H1 (cell line): ENCODE measurements at regions not wholly inside any gene's neighbourhood (a gene's known extent, or its start where the extent isn't known, plus 50 kb on each side); places are given as distances from the start of the nearest gene placed in this dataset.

ENCODE experiments used
- CTCF ChIA-PET: fragments of 300-600 bp; sonication (Branson Sonifier 250); formaldehyde crosslinking; loops from one replicate; lab custom pipeline; 2021; ENCODE audit not compliant: partially characterized antibody; lab: Charles Lee
- POLR2A ChIA-PET: fragments of 300-600 bp; sonication (Branson Sonifier 250); formaldehyde crosslinking; loops from one replicate; lab custom pipeline; 2021; ENCODE audit warnings: inconsistent platforms; ENCODE audit not compliant: partially characterized antibody; lab: Charles Lee
- DNase-seq, 2 experiments: peaks; one replicate each; pipeline versions ENCODE4 v3.0.0 to v3.0.0-alpha.2; 2010 to 2022; ENCODE audit warnings: low spot score in 2 of 2, low read depth in 1 of 2, mixed read lengths in 1 of 2
- FAIRE-seq: peaks from 2 replicates; lab custom pipeline; 2011; peaks lifted over from hg19 to GRCh38; lab: Jason Lieb, UNC
- H2AFZ ChIP-seq: 2 replicates; pipeline ENCODE4 v1.8.1; 2012; ENCODE audit warnings: low read length, inconsistent platforms
- H2AK5ac ChIP-seq: 2 replicates; pipeline ENCODE4 v1.6.1; 2013; ENCODE audit warnings: low read depth, low read length
- H2BK120ac ChIP-seq: replicated peaks from 2 replicates; pipeline ENCODE3; 2013; ENCODE audit warnings: low read depth, low read length, inconsistent platforms
- H2BK12ac ChIP-seq: 2 replicates; pipeline ENCODE4 v1.6.1; 2013; ENCODE audit warnings: low read depth, low read length
- H2BK15ac ChIP-seq: 2 replicates; pipeline ENCODE4 v1.6.1; 2013; ENCODE audit warnings: low read length
- H2BK20ac ChIP-seq: 2 replicates; pipeline ENCODE4 v1.6.1; 2013; ENCODE audit warnings: low read length
- H2BK5ac ChIP-seq: 2 replicates; pipeline ENCODE4 v1.6.1; 2013; ENCODE audit warnings: low read depth, low read length
- H3K14ac ChIP-seq: 2 replicates; pipeline ENCODE4 v1.6.1; 2013; ENCODE audit warnings: inconsistent platforms; ENCODE audit not compliant: insufficient read length
- H3K18ac ChIP-seq: 2 replicates; pipeline ENCODE4 v1.6.1; 2013; ENCODE audit warnings: low read length; ENCODE audit errors: extremely low read depth
- H3K23ac ChIP-seq: 2 replicates; pipeline ENCODE4 v1.6.1; 2013; ENCODE audit warnings: inconsistent platforms; ENCODE audit not compliant: insufficient read length
- H3K23me2 ChIP-seq: 2 replicates; pipeline ENCODE4 v1.6.1; 2013; ENCODE audit warnings: low read depth, low read length
- H3K27ac ChIP-seq: 2 replicates; pipeline ENCODE4 v1.6.1; 2011; ENCODE audit warnings: low read depth, low read length, inconsistent platforms
- H3K27me3 ChIP-seq, 4 experiments: replicated peaks in 1 of 4; 1 replicate in 1 of 4; 2 replicates in 3 of 4; pipeline versions ENCODE4 v1.6.1 to v1.8.1; 2011 to 2013; ENCODE audit warnings: low read length in 3 of 4, mild to moderate bottlenecking in 3 of 4, inconsistent platforms in 2 of 4, mixed read lengths in 2 of 4, moderate library complexity in 1 of 4; ENCODE audit not compliant: control insufficient read depth in 3 of 4, insufficient read depth in 3 of 4; ENCODE audit errors: extremely low read depth in 1 of 4
- H3K36me3 ChIP-seq, 4 experiments: 2 replicates each; pipeline versions ENCODE4 v1.6.1 to v1.8.1; 2011 to 2013; ENCODE audit warnings: mild to moderate bottlenecking in 4 of 4, low read length in 3 of 4, moderate library complexity in 2 of 4, control low read depth in 1 of 4, inconsistent platforms in 1 of 4; ENCODE audit not compliant: insufficient read depth in 4 of 4, control insufficient read depth in 2 of 4
- H3K4ac ChIP-seq: replicated peaks from 2 replicates; pipeline ENCODE3; 2013; ENCODE audit warnings: low read length, low read depth, mixed read lengths, inconsistent platforms; ENCODE audit not compliant: insufficient read length
- H3K4me1 ChIP-seq, 4 experiments: replicated peaks in 1 of 4; 1 replicate in 1 of 4; 2 replicates in 3 of 4; pipeline versions ENCODE4 v1.6.1 to v1.8.1; 2011 to 2013; ENCODE audit warnings: low read length in 3 of 4, inconsistent platforms in 2 of 4, mixed read lengths in 1 of 4; ENCODE audit not compliant: insufficient read depth in 4 of 4, control insufficient read depth in 3 of 4
- H3K4me2 ChIP-seq, 2 experiments: 2 replicates each; pipeline versions ENCODE4 v1.6.1 to v1.8.1; 2011 to 2013; ENCODE audit warnings: low read depth in 2 of 2, low read length in 2 of 2, control low read depth in 1 of 2, inconsistent platforms in 1 of 2, mild to moderate bottlenecking in 1 of 2; ENCODE audit not compliant: insufficient read depth in 1 of 2
- H3K4me3 ChIP-seq, 4 experiments: fragments of 200-600, 300-600 bp in 1 of 4; sonication (generic), shearing (Covaris generic), sonication (Bioruptor Twin) in 1 of 4; 2 replicates each; pipeline versions ENCODE4 v1.5.1 to v1.8.1; 2011 to 2016; ENCODE audit warnings: low read length in 4 of 4, low read depth in 3 of 4, control low read depth in 2 of 4, inconsistent platforms in 2 of 4, mild to moderate bottlenecking in 2 of 4, mixed read lengths in 1 of 4, moderate library complexity in 1 of 4; ENCODE audit not compliant: insufficient read depth in 2 of 4; ENCODE audit errors: extremely low read depth in 1 of 4
- H3K56ac ChIP-seq: replicated peaks from 2 replicates; pipeline ENCODE3; 2013; ENCODE audit warnings: low read depth, mild to moderate bottlenecking, mixed read lengths, low read length, inconsistent platforms; ENCODE audit not compliant: insufficient read length
- H3K79me1 ChIP-seq: 2 replicates; pipeline ENCODE4 v1.6.1; 2013; ENCODE audit warnings: low read depth, low read length, control low read depth
- H3K79me2 ChIP-seq, 2 experiments: 2 replicates each; pipeline versions ENCODE4 v1.6.1 to v1.8.1; 2012 to 2013; ENCODE audit warnings: low read length in 2 of 2, mild to moderate bottlenecking in 2 of 2, inconsistent platforms in 1 of 2; ENCODE audit not compliant: insufficient read depth in 2 of 2, control insufficient read depth in 1 of 2
- H3K9ac ChIP-seq, 4 experiments: replicated peaks in 1 of 4; 1 replicate in 1 of 4; 2 replicates in 3 of 4; pipeline versions ENCODE4 v1.6.1 to v1.8.1; 2011 to 2013; ENCODE audit warnings: low read depth in 3 of 4, low read length in 3 of 4, control low read depth in 2 of 4, mild to moderate bottlenecking in 2 of 4, moderate library complexity in 2 of 4, inconsistent platforms in 1 of 4; ENCODE audit errors: extremely low read depth in 1 of 4
- H3K9me3 ChIP-seq, 2 experiments: 2 replicates each; pipeline versions ENCODE4 v1.6.1 to v1.8.1; 2012 to 2013; ENCODE audit warnings: mild to moderate bottlenecking in 2 of 2, moderate library complexity in 2 of 2, control low read depth in 1 of 2, inconsistent platforms in 1 of 2, low read depth in 1 of 2, low read length in 1 of 2, mixed read lengths in 1 of 2; ENCODE audit not compliant: insufficient read depth in 2 of 2
- H4K20me1 ChIP-seq, 2 experiments: replicated peaks in 1 of 2; 2 replicates each; pipeline versions ENCODE3 to v1.8.1; 2011 to 2013; ENCODE audit warnings: inconsistent platforms in 2 of 2, low read length in 2 of 2, mild to moderate bottlenecking in 1 of 2; ENCODE audit not compliant: insufficient read depth in 2 of 2, control insufficient read depth in 1 of 2
- H4K5ac ChIP-seq: 2 replicates; pipeline ENCODE4 v1.6.1; 2013; ENCODE audit warnings: low read length, low read depth, mixed read lengths, inconsistent platforms; ENCODE audit not compliant: insufficient read length
- H4K8ac ChIP-seq: 2 replicates; pipeline ENCODE4 v1.8.0; 2013; ENCODE audit warnings: mild to moderate bottlenecking, moderate library complexity, low read length, inconsistent platforms; ENCODE audit not compliant: insufficient read depth; ENCODE audit errors: extremely low read depth
- H4K91ac ChIP-seq: replicated peaks from 2 replicates; pipeline ENCODE3; 2013; ENCODE audit warnings: low read length, mixed read lengths, inconsistent platforms; ENCODE audit not compliant: insufficient read length
- BACH1 ChIP-seq: IDR thresholded peaks from 2 replicates; pipeline ENCODE4 v1.6.1; 2012; ENCODE audit warnings: low read length, improper control_type of control experiment
- EP300 ChIP-seq, 2 experiments: IDR thresholded peaks; 1 replicate in 1 of 2; 2 replicates in 1 of 2; pipeline ENCODE4 v1.6.1; 2011 to 2012; ENCODE audit warnings: low read depth in 2 of 2, low read length in 2 of 2, mild to moderate bottlenecking in 2 of 2, borderline replicate concordance in 1 of 2, inconsistent platforms in 1 of 2, moderate library complexity in 1 of 2
- FOSL1 ChIP-seq: IDR thresholded peaks from 2 replicates; pipeline ENCODE4 v1.6.1; 2011; ENCODE audit warnings: mild to moderate bottlenecking, low read depth, low read length, moderate library complexity; ENCODE audit not compliant: insufficient read depth
- HDAC6 ChIP-seq: IDR thresholded peaks from one replicate; pipeline ENCODE4 v1.7.1; 2012; ENCODE audit warnings: low read depth, mild to moderate bottlenecking, inconsistent platforms, low read length, moderate library complexity
- KDM5A ChIP-seq: fragments of 200-600 bp; IDR thresholded peaks from 2 replicates; pipeline ENCODE4 v1.7.1; 2012; ENCODE audit warnings: mild to moderate bottlenecking, low read length, inconsistent platforms, mixed read lengths
- NRF1 ChIP-seq: IDR thresholded peaks from 2 replicates; pipeline ENCODE4 v1.6.1; 2011; ENCODE audit warnings: mild to moderate bottlenecking, low read depth, low read length, improper control_type of control experiment
- RXRA ChIP-seq: IDR thresholded peaks from 2 replicates; pipeline ENCODE4 v1.6.1; 2011; ENCODE audit warnings: low read depth, mild to moderate bottlenecking, low read length, moderate library complexity; ENCODE audit not compliant: insufficient read depth
- WGBS, 2 experiments: shearing (Covaris generic) in 1 of 2; methylation state at CpG; one replicate each; pipeline versions ENCODE4 v1.1.6 to v1.1.7; 2013 to 2015; ENCODE audit warnings: low lambda C conversion rate in 2 of 2, mixed read lengths in 2 of 2, inconsistent platforms in 1 of 2, low coverage in 1 of 2, missing lambda C conversion rate in 1 of 2; ENCODE audit not compliant: insufficient replicate concordance in 2 of 2, insufficient coverage in 1 of 2, insufficient read length in 1 of 2; ENCODE audit errors: extremely low coverage in 1 of 2, missing lambda C conversion rate in 1 of 2; 5-methylcytosine and 5-hydroxymethylcytosine counted together

GRCh38 chr18:77870894-77871293, 621.2 kb downstream of the GALR1 start:
- ChIA-PET POLR2A (no interaction called here), CTCF (interaction anchor here (1.3 kb wide), 1 partner anchor 122 kb away, joined by 3 read pairs; no protein-coding TSS in a partner anchor)
- no peaks in the 10 kb centered on the region; the same call in 1 of the 2 replicates for H3K79me1 ChIP-seq
- WGBS, 2 experiments = 89% methylated on average over 10 of the region's 10 CpGs; no CpG with 5 or more reads in 1 of the 2 experiments
- H2BK5ac ChIP-seq = no peak overlapping the region
- no peak overlapping the region for H3K4me2 ChIP-seq
- no peaks in the 10 kb centered on the region for H3K36me3 ChIP-seq
- no peak overlapping the region for H3K14ac ChIP-seq
- no peak overlapping the region for H3K27ac ChIP-seq
- no peak overlapping the region for H2BK15ac ChIP-seq
- no peak overlapping the region for H3K18ac ChIP-seq
- H2BK120ac ChIP-seq = no peak overlapping the region
- H4K91ac ChIP-seq = no peak overlapping the region
- no peak overlapping the region for H4K5ac ChIP-seq
- H3K56ac ChIP-seq = no peak overlapping the region
- H3K4ac ChIP-seq = no peak overlapping the region
- no peak overlapping the region for H2BK20ac ChIP-seq
- no peak overlapping the region for H3K4me3 ChIP-seq
- H3K79me2 ChIP-seq = no peaks in the 10 kb centered on the region
- H3K23me2 ChIP-seq = no peaks in the 10 kb centered on the region
- DNase-seq (no peak), FAIRE-seq (no peak)
- H3K9me3 ChIP-seq = no peaks in the 10 kb centered on the region
- no peak overlapping the region for H2BK12ac ChIP-seq
- no peak overlapping the region for H2AFZ ChIP-seq
- TF ChIP-seq EP300 (IDR thresholded peaks at IDR 0.05; ENCODE audit: borderline replicate concordance in 1 of 2, low read depth in 2 of 2, low read length in 2 of 2) (no peak), FOSL1 (no peak), NRF1 (no peak), RXRA (no peak), BACH1 (no peak), HDAC6 (no peak), KDM5A (no peak)
- TF ChIP-seq, all 59 proteins: peak for 0
- Histone ChIP-seq H3K23ac (no peak overlapping the region), H4K20me1 (no peaks in the 10 kb centered on the region), H3K4me1 (no peaks in the 10 kb centered on the region), H4K8ac (no peak overlapping the region), H3K27me3 (no peaks in the 10 kb centered on the region), H2AK5ac (no peak overlapping the region), H3K9ac (no peak overlapping the region)
